H1 (cell line): ENCODE measurements at regions not wholly inside any gene's neighbourhood (a gene's known extent, or its start where the extent isn't known, plus 50 kb on each side); places are given as distances from the start of the nearest gene placed in this dataset.

Experiments
- CTCF ChIA-PET: fragments of 300-600 bp; sonication (Branson Sonifier 250); formaldehyde crosslinking; loops from one replicate; lab custom pipeline; 2021; ENCODE audit not compliant: partially characterized antibody; lab: Charles Lee
- POLR2A ChIA-PET: fragments of 300-600 bp; sonication (Branson Sonifier 250); formaldehyde crosslinking; loops from one replicate; lab custom pipeline; 2021; ENCODE audit warnings: inconsistent platforms; ENCODE audit not compliant: partially characterized antibody; lab: Charles Lee
- DNase-seq, 2 experiments: peaks; one replicate each; pipeline versions ENCODE4 v3.0.0 to v3.0.0-alpha.2; 2010 to 2022; ENCODE audit warnings: low spot score in 2 of 2, low read depth in 1 of 2, mixed read lengths in 1 of 2
- FAIRE-seq: peaks from 2 replicates; lab custom pipeline; 2011; peaks lifted over from hg19 to GRCh38; lab: Jason Lieb, UNC
- H2AFZ ChIP-seq: 2 replicates; pipeline ENCODE4 v1.8.1; 2012; ENCODE audit warnings: low read length, inconsistent platforms
- H2AK5ac ChIP-seq: 2 replicates; pipeline ENCODE4 v1.6.1; 2013; ENCODE audit warnings: low read depth, low read length
- H2BK120ac ChIP-seq: replicated peaks from 2 replicates; pipeline ENCODE3; 2013; ENCODE audit warnings: low read depth, low read length, inconsistent platforms
- H2BK12ac ChIP-seq: 2 replicates; pipeline ENCODE4 v1.6.1; 2013; ENCODE audit warnings: low read depth, low read length
- H2BK15ac ChIP-seq: 2 replicates; pipeline ENCODE4 v1.6.1; 2013; ENCODE audit warnings: low read length
- H2BK20ac ChIP-seq: 2 replicates; pipeline ENCODE4 v1.6.1; 2013; ENCODE audit warnings: low read length
- H2BK5ac ChIP-seq: 2 replicates; pipeline ENCODE4 v1.6.1; 2013; ENCODE audit warnings: low read depth, low read length
- H3K14ac ChIP-seq: 2 replicates; pipeline ENCODE4 v1.6.1; 2013; ENCODE audit warnings: inconsistent platforms; ENCODE audit not compliant: insufficient read length
- H3K18ac ChIP-seq: 2 replicates; pipeline ENCODE4 v1.6.1; 2013; ENCODE audit warnings: low read length; ENCODE audit errors: extremely low read depth
- H3K23ac ChIP-seq: 2 replicates; pipeline ENCODE4 v1.6.1; 2013; ENCODE audit warnings: inconsistent platforms; ENCODE audit not compliant: insufficient read length
- H3K23me2 ChIP-seq: 2 replicates; pipeline ENCODE4 v1.6.1; 2013; ENCODE audit warnings: low read depth, low read length
- H3K27ac ChIP-seq: 2 replicates; pipeline ENCODE4 v1.6.1; 2011; ENCODE audit warnings: low read depth, low read length, inconsistent platforms
- H3K27me3 ChIP-seq, 4 experiments: replicated peaks in 1 of 4; 1 replicate in 1 of 4; 2 replicates in 3 of 4; pipeline versions ENCODE4 v1.6.1 to v1.8.1; 2011 to 2013; ENCODE audit warnings: low read length in 3 of 4, mild to moderate bottlenecking in 3 of 4, inconsistent platforms in 2 of 4, mixed read lengths in 2 of 4, moderate library complexity in 1 of 4; ENCODE audit not compliant: control insufficient read depth in 3 of 4, insufficient read depth in 3 of 4; ENCODE audit errors: extremely low read depth in 1 of 4
- H3K36me3 ChIP-seq, 4 experiments: 2 replicates each; pipeline versions ENCODE4 v1.6.1 to v1.8.1; 2011 to 2013; ENCODE audit warnings: mild to moderate bottlenecking in 4 of 4, low read length in 3 of 4, moderate library complexity in 2 of 4, control low read depth in 1 of 4, inconsistent platforms in 1 of 4; ENCODE audit not compliant: insufficient read depth in 4 of 4, control insufficient read depth in 2 of 4
- H3K4ac ChIP-seq: replicated peaks from 2 replicates; pipeline ENCODE3; 2013; ENCODE audit warnings: low read length, low read depth, mixed read lengths, inconsistent platforms; ENCODE audit not compliant: insufficient read length
- H3K4me1 ChIP-seq, 4 experiments: replicated peaks in 1 of 4; 1 replicate in 1 of 4; 2 replicates in 3 of 4; pipeline versions ENCODE4 v1.6.1 to v1.8.1; 2011 to 2013; ENCODE audit warnings: low read length in 3 of 4, inconsistent platforms in 2 of 4, mixed read lengths in 1 of 4; ENCODE audit not compliant: insufficient read depth in 4 of 4, control insufficient read depth in 3 of 4
- H3K4me2 ChIP-seq, 2 experiments: 2 replicates each; pipeline versions ENCODE4 v1.6.1 to v1.8.1; 2011 to 2013; ENCODE audit warnings: low read depth in 2 of 2, low read length in 2 of 2, control low read depth in 1 of 2, inconsistent platforms in 1 of 2, mild to moderate bottlenecking in 1 of 2; ENCODE audit not compliant: insufficient read depth in 1 of 2
- H3K4me3 ChIP-seq, 4 experiments: fragments of 200-600, 300-600 bp in 1 of 4; sonication (generic), shearing (Covaris generic), sonication (Bioruptor Twin) in 1 of 4; 2 replicates each; pipeline versions ENCODE4 v1.5.1 to v1.8.1; 2011 to 2016; ENCODE audit warnings: low read length in 4 of 4, low read depth in 3 of 4, control low read depth in 2 of 4, inconsistent platforms in 2 of 4, mild to moderate bottlenecking in 2 of 4, mixed read lengths in 1 of 4, moderate library complexity in 1 of 4; ENCODE audit not compliant: insufficient read depth in 2 of 4; ENCODE audit errors: extremely low read depth in 1 of 4
- H3K56ac ChIP-seq: replicated peaks from 2 replicates; pipeline ENCODE3; 2013; ENCODE audit warnings: low read depth, mild to moderate bottlenecking, mixed read lengths, low read length, inconsistent platforms; ENCODE audit not compliant: insufficient read length
- H3K79me1 ChIP-seq: 2 replicates; pipeline ENCODE4 v1.6.1; 2013; ENCODE audit warnings: low read depth, low read length, control low read depth
- H3K79me2 ChIP-seq, 2 experiments: 2 replicates each; pipeline versions ENCODE4 v1.6.1 to v1.8.1; 2012 to 2013; ENCODE audit warnings: low read length in 2 of 2, mild to moderate bottlenecking in 2 of 2, inconsistent platforms in 1 of 2; ENCODE audit not compliant: insufficient read depth in 2 of 2, control insufficient read depth in 1 of 2
- H3K9ac ChIP-seq, 4 experiments: replicated peaks in 1 of 4; 1 replicate in 1 of 4; 2 replicates in 3 of 4; pipeline versions ENCODE4 v1.6.1 to v1.8.1; 2011 to 2013; ENCODE audit warnings: low read depth in 3 of 4, low read length in 3 of 4, control low read depth in 2 of 4, mild to moderate bottlenecking in 2 of 4, moderate library complexity in 2 of 4, inconsistent platforms in 1 of 4; ENCODE audit errors: extremely low read depth in 1 of 4
- H3K9me3 ChIP-seq, 2 experiments: 2 replicates each; pipeline versions ENCODE4 v1.6.1 to v1.8.1; 2012 to 2013; ENCODE audit warnings: mild to moderate bottlenecking in 2 of 2, moderate library complexity in 2 of 2, control low read depth in 1 of 2, inconsistent platforms in 1 of 2, low read depth in 1 of 2, low read length in 1 of 2, mixed read lengths in 1 of 2; ENCODE audit not compliant: insufficient read depth in 2 of 2
- H4K20me1 ChIP-seq, 2 experiments: replicated peaks in 1 of 2; 2 replicates each; pipeline versions ENCODE3 to v1.8.1; 2011 to 2013; ENCODE audit warnings: inconsistent platforms in 2 of 2, low read length in 2 of 2, mild to moderate bottlenecking in 1 of 2; ENCODE audit not compliant: insufficient read depth in 2 of 2, control insufficient read depth in 1 of 2
- H4K5ac ChIP-seq: 2 replicates; pipeline ENCODE4 v1.6.1; 2013; ENCODE audit warnings: low read length, low read depth, mixed read lengths, inconsistent platforms; ENCODE audit not compliant: insufficient read length
- H4K8ac ChIP-seq: 2 replicates; pipeline ENCODE4 v1.8.0; 2013; ENCODE audit warnings: mild to moderate bottlenecking, moderate library complexity, low read length, inconsistent platforms; ENCODE audit not compliant: insufficient read depth; ENCODE audit errors: extremely low read depth
- H4K91ac ChIP-seq: replicated peaks from 2 replicates; pipeline ENCODE3; 2013; ENCODE audit warnings: low read length, mixed read lengths, inconsistent platforms; ENCODE audit not compliant: insufficient read length
- CBX5 ChIP-seq: fragments of 300-800, 300-1000 bp; sonication (generic); IDR thresholded peaks from 2 replicates; pipeline ENCODE4 v1.7.1; 2016; ENCODE audit warnings: antibody characterized with exemption, low read length, low read depth
- FOSL1 ChIP-seq: IDR thresholded peaks from 2 replicates; pipeline ENCODE4 v1.6.1; 2011; ENCODE audit warnings: mild to moderate bottlenecking, low read depth, low read length, moderate library complexity; ENCODE audit not compliant: insufficient read depth
- GTF2F1 ChIP-seq: IDR thresholded peaks from 2 replicates; pipeline ENCODE4 v1.6.1; 2012; ENCODE audit warnings: low read depth, low read length, improper control_type of control experiment, borderline replicate concordance
- JUN ChIP-seq: IDR thresholded peaks from 2 replicates; pipeline ENCODE4 v1.6.1; 2011; ENCODE audit warnings: low read depth, mild to moderate bottlenecking, improper control_type of control experiment, low read length
- SP1 ChIP-seq: IDR thresholded peaks from 2 replicates; pipeline ENCODE4 v1.6.1; 2011; ENCODE audit warnings: low read depth, low read length
- TBP ChIP-seq: IDR thresholded peaks from 2 replicates; pipeline ENCODE4 v1.6.1; 2011; ENCODE audit warnings: low read depth, low read length, improper control_type of control experiment
- TEAD4 ChIP-seq: IDR thresholded peaks from 2 replicates; pipeline ENCODE4 v1.6.1; 2012; ENCODE audit warnings: low read depth, low read length, inconsistent platforms, mixed read lengths
- TF ChIP-seq, protein P1 (sequence below): IDR thresholded peaks from 2 replicates; pipeline ENCODE4 v1.6.1; 2011; ENCODE audit warnings: low read length, improper control_type of control experiment

DNA sequence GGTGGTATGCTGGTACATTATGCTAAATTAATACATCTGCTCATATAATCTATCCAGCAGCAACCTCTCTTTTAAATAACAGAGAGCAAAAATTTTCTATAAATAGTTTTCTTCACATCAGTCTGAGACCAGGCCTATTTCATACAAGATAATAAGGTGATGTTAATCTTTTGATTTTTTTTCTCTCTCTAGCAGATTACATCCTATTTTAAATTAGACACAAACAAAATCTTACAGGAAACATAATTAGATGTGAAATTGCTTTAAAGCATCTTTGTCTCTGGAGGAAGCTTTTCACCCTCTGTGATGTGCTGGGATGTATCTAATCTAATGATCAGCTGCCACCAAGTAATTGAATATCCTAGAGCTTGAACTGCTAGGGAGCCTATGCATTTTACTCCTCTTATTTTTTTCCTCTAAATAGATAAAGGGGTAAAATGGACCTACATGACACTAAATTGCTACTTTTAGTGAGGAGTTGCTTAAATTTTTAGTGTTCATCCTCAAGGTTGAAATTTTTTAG is 165.5 kb downstream of the MANEA start:
- H2BK5ac ChIP-seq: no peak overlapping the region
- H3K23ac ChIP-seq: no peak overlapping the region
- ChIA-PET POLR2A (no interaction called here), CTCF (no interaction called here)
- H3K18ac ChIP-seq: no peak overlapping the region
- no peak overlapping the region for H3K4me2 ChIP-seq
- no peak for FAIRE-seq
- no peak for DNase-seq
- no peak overlapping the region for H2BK120ac ChIP-seq
- H3K36me3 ChIP-seq: no peaks in the 10 kb centered on the region
- no peaks in the 10 kb centered on the region for H3K23me2 ChIP-seq
- TF ChIP-seq GTF2F1 (no peak), CBX5 (no peak), TEAD4 (no peak), TBP (no peak), JUN (no peak), FOSL1 (no peak), SP1 (no peak)
- TF ChIP-seq, protein P1, sequence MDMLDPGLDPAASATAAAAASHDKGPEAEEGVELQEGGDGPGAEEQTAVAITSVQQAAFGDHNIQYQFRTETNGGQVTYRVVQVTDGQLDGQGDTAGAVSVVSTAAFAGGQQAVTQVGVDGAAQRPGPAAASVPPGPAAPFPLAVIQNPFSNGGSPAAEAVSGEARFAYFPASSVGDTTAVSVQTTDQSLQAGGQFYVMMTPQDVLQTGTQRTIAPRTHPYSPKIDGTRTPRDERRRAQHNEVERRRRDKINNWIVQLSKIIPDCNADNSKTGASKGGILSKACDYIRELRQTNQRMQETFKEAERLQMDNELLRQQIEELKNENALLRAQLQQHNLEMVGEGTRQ: no peak
- no peak overlapping the region for H2BK20ac ChIP-seq
- H4K5ac ChIP-seq: no peak overlapping the region
- H2AFZ ChIP-seq: no peak overlapping the region
- H3K4ac ChIP-seq: no peak overlapping the region
- no peak overlapping the region for H2BK15ac ChIP-seq
- H3K56ac ChIP-seq: no peak overlapping the region
- no peaks in the 10 kb centered on the region for H3K79me2 ChIP-seq
- no peaks in the 10 kb centered on the region for H3K9me3 ChIP-seq
- H3K27ac ChIP-seq: no peak overlapping the region
- no peak overlapping the region for H2BK12ac ChIP-seq
- H3K14ac ChIP-seq: no peak overlapping the region
- no peaks in the 10 kb centered on the region for H4K20me1 ChIP-seq
- no peak overlapping the region for H4K91ac ChIP-seq
- H3K9ac ChIP-seq: no peak overlapping the region
- H3K4me1 ChIP-seq: no peaks in the 10 kb centered on the region
- no peak overlapping the region for H2AK5ac ChIP-seq
- no peak overlapping the region for H4K8ac ChIP-seq
- H3K27me3 ChIP-seq: no peaks in the 10 kb centered on the region
- no peak overlapping the region for H3K4me3 ChIP-seq
- H3K79me1 ChIP-seq: no peaks in the 10 kb centered on the region
